MM.1S (cell line): ENCODE measurements at regions not wholly inside any gene's neighbourhood (a gene's known extent, or its start where the extent isn't known, plus 50 kb on each side); places are given as distances from the start of the nearest gene placed in this dataset.

ENCODE experiments used
- DNase-seq: peaks from one replicate; pipeline ENCODE4 v3.0.0-alpha.2; 2015
- H2AFZ ChIP-seq: fragments of 300-600 bp; sonication (generic); 2 replicates; pipeline ENCODE4 v1.6.0; 2016; ENCODE audit warnings: antibody characterized with exemption, low read length
- H3F3A ChIP-seq: fragments of 300-600 bp; sonication (generic); 2 replicates; pipeline ENCODE4 v1.6.1; 2016; ENCODE audit warnings: mild to moderate bottlenecking, antibody characterized with exemption, low read length, moderate library complexity, mixed read lengths; ENCODE audit not compliant: insufficient read depth
- H3K27ac ChIP-seq: fragments of 300-600 bp; sonication (generic); 2 replicates; pipeline ENCODE4 v1.5.1; 2016; ENCODE audit warnings: mild to moderate bottlenecking, low read length
- H3K27me3 ChIP-seq: fragments of 300-600 bp; sonication (generic); replicated peaks from 2 replicates; pipeline ENCODE4 v1.6.0; 2016; ENCODE audit warnings: low read length; ENCODE audit not compliant: insufficient read depth
- H3K36me3 ChIP-seq: fragments of 300-600 bp; sonication (generic); replicated peaks from 2 replicates; pipeline ENCODE4 v1.6.1; 2016; ENCODE audit warnings: mild to moderate bottlenecking, low read length, mixed read lengths; ENCODE audit not compliant: insufficient read depth
- H3K4me1 ChIP-seq: fragments of 300-600 bp; sonication (generic); 2 replicates; pipeline ENCODE4 v1.6.1; 2016; ENCODE audit warnings: low read length, mixed read lengths
- H3K4me2 ChIP-seq: fragments of 300-600 bp; sonication (generic); 2 replicates; pipeline ENCODE4 v1.6.0; 2016; ENCODE audit warnings: low read depth, low read length
- H3K4me3 ChIP-seq: fragments of 300-600 bp; sonication (generic); 2 replicates; pipeline ENCODE4 v1.5.1; 2016; ENCODE audit warnings: low read length, mixed read lengths
- H3K79me2 ChIP-seq: fragments of 300-600 bp; sonication (generic); 2 replicates; pipeline ENCODE4 v1.6.1; 2016; ENCODE audit warnings: mixed run types, low read length, mixed read lengths
- H3K9ac ChIP-seq: fragments of 300-600 bp; sonication (generic); 2 replicates; pipeline ENCODE4 v1.6.1; 2016; ENCODE audit warnings: low read length, mixed read lengths
- H3K9me2 ChIP-seq: fragments of 300-600 bp; sonication (generic); replicated peaks from 2 replicates; pipeline ENCODE4 v1.6.1; 2016; ENCODE audit warnings: mild to moderate bottlenecking, low read length, mixed read lengths; ENCODE audit not compliant: insufficient read depth
- H3K9me3 ChIP-seq: fragments of 300-600 bp; sonication (generic); replicated peaks from 2 replicates; pipeline ENCODE4 v1.6.1; 2016; ENCODE audit warnings: mild to moderate bottlenecking, low read length, mixed read lengths; ENCODE audit not compliant: insufficient read depth
- H4K20me1 ChIP-seq: fragments of 300-600 bp; sonication (generic); 2 replicates; pipeline ENCODE4 v1.6.1; 2016; ENCODE audit warnings: mild to moderate bottlenecking, low read length, moderate library complexity, mixed read lengths; ENCODE audit not compliant: insufficient read depth
- CTCF ChIP-seq: fragments of 300-600 bp; sonication (generic); IDR thresholded peaks from 2 replicates; pipeline ENCODE4 v1.5.1; 2016; ENCODE audit warnings: antibody characterized with exemption, low read length, mixed read lengths
- EZH2 ChIP-seq: fragments of 300-600 bp; sonication (generic); optimal IDR thresholded peaks from 2 replicates; pipeline ENCODE3; 2017; ENCODE audit warnings: low read depth, mild to moderate bottlenecking, antibody characterized with exemption, low read length, mixed read lengths
- EZH2phosphoT487 ChIP-seq: fragments of 300-600 bp; sonication (generic); IDR thresholded peaks from 2 replicates; pipeline ENCODE4 v1.6.1; 2018; ENCODE audit warnings: antibody characterized with exemption, low read length

- H3K36me3 ChIP-seq, result no peaks in the 10 kb centered on the region
- no peaks in the 10 kb centered on the region for H3K9me2 ChIP-seq
- DNase-seq, result no peak
- no peak overlapping the region for H3K4me2 ChIP-seq
- no peak overlapping the region for H3K27ac ChIP-seq
- no peaks in the 10 kb centered on the region for H3F3A ChIP-seq
- H4K20me1 ChIP-seq, result no peaks in the 10 kb centered on the region
- no peaks in the 10 kb centered on the region for H3K27me3 ChIP-seq
- H3K79me2 ChIP-seq, result no peaks in the 10 kb centered on the region
- no peaks in the 10 kb centered on the region for H3K4me1 ChIP-seq
- no peaks in the 10 kb centered on the region for H3K9me3 ChIP-seq
- H3K9ac ChIP-seq, result no peak overlapping the region
- TF ChIP-seq EZH2phosphoT487 (no peak), CTCF (no peak), EZH2 (no peak)
- no peak overlapping the region for H2AFZ ChIP-seq
- H3K4me3 ChIP-seq, result no peak overlapping the region
These were observed 127.9 kb downstream of the CD47 start for GRCh38 chr3:107962946-107963345.

- no peak overlapping the region for H3K4me3 ChIP-seq
- no peaks in the 10 kb centered on the region for H3K4me1 ChIP-seq
- H3K9ac ChIP-seq, result no peak overlapping the region
- no peak for DNase-seq
- no peaks in the 10 kb centered on the region for H4K20me1 ChIP-seq
- TF ChIP-seq EZH2phosphoT487, result no peak
- TF ChIP-seq EZH2, result no peak
- TF ChIP-seq CTCF, result no peak
- H3F3A ChIP-seq, result no peaks in the 10 kb centered on the region
- H3K9me3 ChIP-seq, result no peaks in the 10 kb centered on the region
- H3K9me2 ChIP-seq, result no peaks in the 10 kb centered on the region
- H2AFZ ChIP-seq, result no peak overlapping the region
- no peaks in the 10 kb centered on the region for H3K79me2 ChIP-seq
- H3K36me3 ChIP-seq, result no peaks in the 10 kb centered on the region
- H3K4me2 ChIP-seq, result no peak overlapping the region
- H3K27ac ChIP-seq, result no peak overlapping the region
- no peaks in the 10 kb centered on the region for H3K27me3 ChIP-seq
These were observed 128.8 kb downstream of the CD47 start for GRCh38 chr3:107962037-107962436.

- Histone ChIP-seq H3K4me1 (no peaks in the 10 kb centered on the region), H4K20me1 (no peaks in the 10 kb centered on the region), H3K27me3 (no peaks in the 10 kb centered on the region), H3K9ac (no peak overlapping the region), H3K9me2 (no peaks in the 10 kb centered on the region), H2AFZ (no peak overlapping the region), H3K27ac (no peak overlapping the region), H3K9me3 (no peaks in the 10 kb centered on the region), H3K79me2 (no peaks in the 10 kb centered on the region), H3K4me2 (no peak overlapping the region), H3K4me3 (no peak overlapping the region), H3F3A (no peaks in the 10 kb centered on the region), H3K36me3 (no peaks in the 10 kb centered on the region)
- TF ChIP-seq CTCF (no peak), EZH2phosphoT487 (no peak), EZH2 (no peak)
- DNase-seq, result no peak
These were observed 131.2 kb downstream of the CD47 start for GRCh38 chr3:107959550-107960154.
